ENCODE measurements at regions not wholly inside any gene's neighbourhood (a gene's known extent, or its start where the extent isn't known, plus 50 kb on each side); places are given as distances from the start of the nearest gene placed in this dataset.

GRCh38 chr4:144594471-144594986 is 51.4 kb upstream of the HHIP start:
- TF ChIP-seq MAX (IDR thresholded peaks at IDR 0.05): no peak
- TF ChIP-seq TCF12 (IDR thresholded peaks at IDR 0.05; ENCODE audit: low read depth): no peak
- TF ChIP-seq USF1 (IDR thresholded peaks at IDR 0.05): no peak
- TF ChIP-seq TEAD4 (IDR thresholded peaks at IDR 0.05): no peak
- no peak for TF ChIP-seq REST (IDR thresholded peaks at IDR 0.05; ENCODE audit: low read depth)
- no peak for TF ChIP-seq YY1 (IDR thresholded peaks at IDR 0.05; ENCODE audit: low read depth)
- no peak for TF ChIP-seq NFIC (IDR thresholded peaks at IDR 0.05)
- no peak for TF ChIP-seq CEBPB (IDR thresholded peaks at IDR 0.05)
- TF ChIP-seq EP300 (IDR thresholded peaks at IDR 0.05; ENCODE audit: borderline replicate concordance): no peak
- TF ChIP-seq CREB1 (IDR thresholded peaks at IDR 0.05; ENCODE audit: low read depth): no peak
- TF ChIP-seq RAD21 (IDR thresholded peaks at IDR 0.05; ENCODE audit: low read depth): no peak
